ENCODE measurements at regions not wholly inside any gene's neighbourhood (a gene's known extent, or its start where the extent isn't known, plus 50 kb on each side); places are given as distances from the start of the nearest gene placed in this dataset.

- no peak for TF ChIP-seq CTCF (optimal IDR thresholded peaks at IDR 0.05 in 1 of 3, IDR thresholded peaks at IDR 0.05 in 1 of 3, conservative IDR thresholded peaks at IDR 0.05 in 1 of 3; ENCODE audit: extremely low read depth in 1 of 3, insufficient read depth in 2 of 3, low read length in 3 of 3)
- TF ChIP-seq EZH2 (IDR thresholded peaks at IDR 0.05; ENCODE audit: low read length): no peak
These were observed 54.1 kb upstream of the PTPRM start for GRCh38 chr18:7512990-7513389.

All from keratinocyte (primary cell).